ENCODE measurements at regions not wholly inside any gene's neighbourhood (a gene's known extent, or its start where the extent isn't known, plus 50 kb on each side); places are given as distances from the start of the nearest gene placed in this dataset.

DNA sequence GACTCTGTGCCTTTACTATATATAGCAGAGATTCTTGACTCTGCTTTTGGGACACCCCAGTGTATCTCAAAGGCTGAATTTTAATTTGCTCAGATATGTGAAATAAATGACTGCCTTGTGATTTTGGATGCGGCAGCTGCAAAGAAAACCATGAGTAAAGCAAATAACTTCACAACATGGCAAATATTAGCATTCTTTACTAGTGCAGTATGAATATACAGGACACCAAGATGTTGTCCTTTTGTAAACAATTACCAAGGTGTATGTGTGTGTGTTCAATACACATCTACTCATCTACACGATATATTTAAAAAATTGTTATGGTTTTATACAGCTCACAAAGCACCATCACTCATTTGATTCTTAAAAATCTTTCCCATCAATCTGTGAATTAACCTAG is 70.6 kb upstream of the TCF4 start:
- TF ChIP-seq, protein P1, sequence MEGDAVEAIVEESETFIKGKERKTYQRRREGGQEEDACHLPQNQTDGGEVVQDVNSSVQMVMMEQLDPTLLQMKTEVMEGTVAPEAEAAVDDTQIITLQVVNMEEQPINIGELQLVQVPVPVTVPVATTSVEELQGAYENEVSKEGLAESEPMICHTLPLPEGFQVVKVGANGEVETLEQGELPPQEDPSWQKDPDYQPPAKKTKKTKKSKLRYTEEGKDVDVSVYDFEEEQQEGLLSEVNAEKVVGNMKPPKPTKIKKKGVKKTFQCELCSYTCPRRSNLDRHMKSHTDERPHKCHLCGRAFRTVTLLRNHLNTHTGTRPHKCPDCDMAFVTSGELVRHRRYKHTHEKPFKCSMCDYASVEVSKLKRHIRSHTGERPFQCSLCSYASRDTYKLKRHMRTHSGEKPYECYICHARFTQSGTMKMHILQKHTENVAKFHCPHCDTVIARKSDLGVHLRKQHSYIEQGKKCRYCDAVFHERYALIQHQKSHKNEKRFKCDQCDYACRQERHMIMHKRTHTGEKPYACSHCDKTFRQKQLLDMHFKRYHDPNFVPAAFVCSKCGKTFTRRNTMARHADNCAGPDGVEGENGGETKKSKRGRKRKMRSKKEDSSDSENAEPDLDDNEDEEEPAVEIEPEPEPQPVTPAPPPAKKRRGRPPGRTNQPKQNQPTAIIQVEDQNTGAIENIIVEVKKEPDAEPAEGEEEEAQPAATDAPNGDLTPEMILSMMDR (conservative IDR thresholded peaks at IDR 0.05; ENCODE audit: low read length) = no peak
- H3K4me3 ChIP-seq (ENCODE audit: low read length) = no peak overlapping the region
- DNase-seq (ENCODE audit: low read depth) = no peak

DNA sequence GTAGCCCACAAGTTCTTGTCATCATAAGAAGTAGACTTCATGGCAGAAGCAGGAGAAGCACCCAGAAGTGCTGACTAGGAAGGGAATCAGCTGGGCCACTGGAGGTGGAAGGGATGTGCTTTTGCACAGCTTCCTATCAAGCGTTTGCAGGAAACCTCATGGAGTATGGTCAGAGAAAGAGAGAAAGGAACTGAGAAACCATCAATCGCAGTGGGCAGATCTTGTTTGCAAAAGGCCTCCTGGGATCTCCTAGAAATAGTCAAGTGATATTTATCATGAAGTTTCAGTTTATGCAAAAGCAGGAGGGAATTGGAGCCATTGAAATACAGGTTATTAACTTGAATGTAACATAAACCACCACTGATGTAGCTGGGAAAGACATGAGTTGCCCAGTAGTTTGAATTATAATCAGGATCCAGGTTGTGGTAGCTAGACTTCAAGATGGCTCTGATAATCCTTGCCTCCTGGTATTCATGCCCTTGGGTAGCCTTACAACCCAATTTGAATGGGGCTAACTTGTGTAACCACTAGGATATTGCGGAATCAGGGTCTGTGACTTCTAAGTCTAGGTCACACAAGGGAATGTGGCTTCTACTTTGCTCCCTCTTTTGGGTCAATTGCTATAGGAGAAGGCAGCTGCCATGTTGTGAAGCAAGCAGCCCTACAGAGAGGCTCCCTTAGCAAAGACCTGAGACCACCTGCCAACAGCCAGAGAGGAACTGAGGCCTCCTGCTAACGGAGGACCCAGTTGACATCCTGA is 69.8 kb upstream of the TCF4 start:
- TF ChIP-seq, protein P1 (conservative IDR thresholded peaks at IDR 0.05; ENCODE audit: low read length) = no peak
- no peak for DNase-seq (ENCODE audit: low read depth)
- H3K4me3 ChIP-seq (ENCODE audit: low read length) = no peak overlapping the region

DNA sequence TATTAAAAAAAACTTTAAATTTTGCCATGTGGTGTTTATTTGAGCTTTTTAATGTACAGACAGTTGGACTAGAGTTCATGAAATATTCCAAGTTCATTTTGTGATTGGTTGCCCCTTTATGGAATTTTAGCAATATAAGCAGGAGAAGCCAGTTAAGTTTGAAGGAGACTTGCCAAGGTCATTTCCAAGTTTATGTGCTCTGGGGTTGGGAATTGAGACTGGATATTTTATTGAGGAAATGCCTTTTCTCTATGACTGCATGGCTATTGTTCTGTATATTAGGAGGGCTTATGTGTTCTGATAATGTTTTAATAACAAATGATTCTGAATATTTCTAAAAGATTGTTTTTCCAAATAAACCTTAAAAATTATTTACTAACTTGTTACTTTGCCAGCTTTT is 67.0 kb upstream of the TCF4 start:
- no peak for DNase-seq (ENCODE audit: low read depth)
- no peak overlapping the region for H3K4me3 ChIP-seq (ENCODE audit: low read length)
- TF ChIP-seq, protein P1 (conservative IDR thresholded peaks at IDR 0.05; ENCODE audit: low read length) = no peak

DNA sequence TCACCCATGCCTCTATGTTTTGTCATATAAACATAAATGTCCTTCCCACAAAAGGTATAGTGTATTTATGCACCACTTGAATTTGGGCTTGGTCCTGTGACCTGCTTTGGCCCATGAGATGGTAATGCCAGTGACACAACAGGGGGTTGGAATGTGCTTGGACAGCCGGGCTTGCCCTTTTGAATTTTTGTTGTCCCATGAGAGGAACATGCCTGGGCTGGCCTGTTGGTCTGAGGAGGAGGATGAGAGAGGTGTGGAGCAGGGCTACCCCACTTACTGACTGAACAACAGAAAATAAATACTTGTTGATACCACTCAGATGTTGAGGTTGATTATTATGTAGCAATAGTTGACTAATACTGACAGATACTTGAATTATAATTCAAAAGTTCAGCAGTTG is 63.2 kb upstream of the TCF4 start:
- TF ChIP-seq, protein P1 (conservative IDR thresholded peaks at IDR 0.05; ENCODE audit: low read length) = no peak
- H3K4me3 ChIP-seq (ENCODE audit: low read length) = no peak overlapping the region
- peak; percentile 30 for DNase-seq (ENCODE audit: low read depth)

DNA sequence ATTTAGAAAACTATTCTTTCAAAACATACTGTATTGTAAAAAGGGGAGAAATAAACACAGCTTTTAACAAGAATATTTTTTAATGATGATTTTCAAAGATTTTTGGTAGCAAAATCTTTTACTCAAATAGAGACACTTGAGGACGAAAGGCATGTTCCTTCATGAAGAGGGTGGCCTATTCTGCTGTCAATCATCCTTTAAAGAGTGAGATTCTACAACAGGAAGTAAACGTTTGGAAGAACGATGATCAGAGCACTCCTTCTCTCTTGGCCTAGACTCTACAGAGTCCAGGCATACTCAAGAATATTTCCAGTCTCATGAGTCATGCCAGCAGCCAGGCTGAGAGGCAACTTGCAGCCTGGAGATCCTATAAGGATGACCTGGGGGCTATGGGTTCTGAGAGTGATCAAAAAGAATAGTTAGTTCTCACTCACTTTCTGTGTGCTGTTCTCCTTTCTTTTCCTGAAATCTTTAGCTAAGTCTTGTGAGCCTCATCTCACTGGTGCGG is 62.4 kb upstream of the TCF4 start:
- TF ChIP-seq, protein P1 (conservative IDR thresholded peaks at IDR 0.05; ENCODE audit: low read length) = no peak
- DNase-seq (ENCODE audit: low read depth) = no peak
- H3K4me3 ChIP-seq (ENCODE audit: low read length) = no peak overlapping the region

DNA sequence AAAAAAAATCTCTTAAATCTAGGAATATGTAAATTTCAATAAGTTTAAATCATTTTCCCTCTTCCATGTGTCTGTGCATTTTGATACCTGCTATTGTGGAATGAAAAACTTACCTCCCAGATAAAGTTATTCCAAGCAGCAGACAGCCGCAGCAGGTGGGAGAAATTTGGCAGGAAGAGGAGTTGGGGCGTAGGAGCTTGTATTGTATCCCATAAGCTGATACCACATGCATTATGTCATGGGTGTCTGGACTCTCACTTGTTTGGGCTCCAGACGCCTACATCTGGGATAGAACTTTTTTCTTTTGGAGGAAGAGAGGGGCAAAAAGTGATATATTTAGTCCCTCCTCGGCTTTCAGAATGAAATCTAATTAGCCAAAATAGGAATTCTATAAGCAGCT is 59.3 kb upstream of the TCF4 start:
- no peak for DNase-seq (ENCODE audit: low read depth)
- no peak overlapping the region for H3K4me3 ChIP-seq (ENCODE audit: low read length)
- TF ChIP-seq, protein P1 (conservative IDR thresholded peaks at IDR 0.05; ENCODE audit: low read length) = no peak

DNA sequence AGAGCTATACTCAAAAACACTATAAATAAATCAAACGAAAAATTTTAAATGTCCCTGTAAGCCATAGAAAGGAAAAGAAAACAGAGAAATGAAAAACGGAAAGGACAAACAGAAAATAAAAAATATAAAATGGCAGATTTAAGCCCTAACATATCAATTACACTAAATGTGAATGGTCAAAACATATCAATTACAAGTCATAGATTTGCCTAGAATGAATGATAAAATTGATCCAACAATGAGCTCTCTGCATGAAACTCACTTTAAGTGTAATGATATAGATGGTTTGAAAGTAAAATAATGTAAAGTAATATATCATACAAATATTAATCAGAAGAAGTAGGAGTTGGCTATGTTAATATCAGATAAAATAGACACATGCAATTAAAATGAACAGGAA is 54.2 kb upstream of the TCF4 start:
- H3K4me3 ChIP-seq (ENCODE audit: low read length) = no peak overlapping the region
- DNase-seq (ENCODE audit: low read depth) = no peak
- TF ChIP-seq, protein P1 (conservative IDR thresholded peaks at IDR 0.05; ENCODE audit: low read length) = no peak
